Fibroblast of villous mesenchyme (primary cell): ENCODE measurements at regions not wholly inside any gene's neighbourhood (a gene's known extent, or its start where the extent isn't known, plus 50 kb on each side); places are given as distances from the start of the nearest gene placed in this dataset.
"Not testable (repeated sequence)": the region's sequence is repeated elsewhere in the genome, so short reads cannot be mapped to it uniquely, and the experiment has no call there.

Experiments used
- DNase-seq: peaks from one replicate; pipeline ENCODE4 v3.0.0-alpha.2; 2010; ENCODE audit warnings: low read depth
- H3K4me3 ChIP-seq: 2 replicates; pipeline ENCODE4 v1.5.1; 2011; ENCODE audit warnings: low read depth, mild to moderate bottlenecking, low read length
- TF ChIP-seq, protein P1 (sequence below): IDR thresholded peaks from 2 replicates; pipeline ENCODE4 v1.5.1; 2012; ENCODE audit warnings: low read depth, mild to moderate bottlenecking, low read length; ENCODE audit not compliant: insufficient read depth

DNA sequence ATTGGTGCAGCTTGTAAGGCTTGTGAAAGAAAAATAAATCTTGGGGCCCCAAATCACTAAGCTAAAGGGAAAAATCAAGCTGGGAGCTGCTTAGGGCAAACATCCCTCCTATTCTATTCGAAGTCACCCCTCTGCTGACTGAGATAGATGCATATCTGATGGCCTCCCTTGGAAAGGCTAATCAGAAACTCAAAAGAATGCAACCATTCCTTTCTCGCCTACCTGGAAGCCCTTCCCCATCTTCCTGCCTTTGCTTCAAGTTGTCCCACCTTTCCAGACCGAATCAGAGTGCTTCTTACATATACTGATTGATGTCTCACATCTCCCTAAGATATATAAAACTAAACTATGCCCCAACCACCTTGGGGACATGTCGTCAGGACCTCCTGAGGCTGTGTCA lies 240.3 kb downstream of the SKIDA1 start:
- DNase-seq, result no peak
- TF ChIP-seq, protein P1, sequence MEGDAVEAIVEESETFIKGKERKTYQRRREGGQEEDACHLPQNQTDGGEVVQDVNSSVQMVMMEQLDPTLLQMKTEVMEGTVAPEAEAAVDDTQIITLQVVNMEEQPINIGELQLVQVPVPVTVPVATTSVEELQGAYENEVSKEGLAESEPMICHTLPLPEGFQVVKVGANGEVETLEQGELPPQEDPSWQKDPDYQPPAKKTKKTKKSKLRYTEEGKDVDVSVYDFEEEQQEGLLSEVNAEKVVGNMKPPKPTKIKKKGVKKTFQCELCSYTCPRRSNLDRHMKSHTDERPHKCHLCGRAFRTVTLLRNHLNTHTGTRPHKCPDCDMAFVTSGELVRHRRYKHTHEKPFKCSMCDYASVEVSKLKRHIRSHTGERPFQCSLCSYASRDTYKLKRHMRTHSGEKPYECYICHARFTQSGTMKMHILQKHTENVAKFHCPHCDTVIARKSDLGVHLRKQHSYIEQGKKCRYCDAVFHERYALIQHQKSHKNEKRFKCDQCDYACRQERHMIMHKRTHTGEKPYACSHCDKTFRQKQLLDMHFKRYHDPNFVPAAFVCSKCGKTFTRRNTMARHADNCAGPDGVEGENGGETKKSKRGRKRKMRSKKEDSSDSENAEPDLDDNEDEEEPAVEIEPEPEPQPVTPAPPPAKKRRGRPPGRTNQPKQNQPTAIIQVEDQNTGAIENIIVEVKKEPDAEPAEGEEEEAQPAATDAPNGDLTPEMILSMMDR, result no peak
- no peak overlapping the region for H3K4me3 ChIP-seq

DNA sequence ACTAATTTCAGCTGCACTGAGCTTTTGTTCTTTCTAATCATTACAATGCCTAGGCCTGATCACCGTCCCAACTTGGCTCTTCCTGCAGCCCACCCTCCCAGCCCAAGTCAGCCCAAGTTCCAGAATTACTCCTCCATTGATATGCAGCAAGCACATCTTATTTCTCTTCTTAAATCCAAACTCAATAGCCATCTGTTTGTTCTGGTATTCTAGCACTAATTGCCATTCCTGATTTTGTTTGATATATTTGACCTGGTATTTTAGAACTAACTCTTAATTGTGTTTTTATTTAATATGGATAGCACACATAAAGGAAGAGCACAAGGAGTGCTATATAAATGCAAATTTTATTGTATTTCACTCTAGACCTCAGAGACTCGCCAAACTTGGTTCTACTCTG lies 241.2 kb downstream of the SKIDA1 start:
- TF ChIP-seq, protein P1, result no peak
- no peak overlapping the region for H3K4me3 ChIP-seq
- no peak for DNase-seq

GRCh38 chr10:21283053-21283452 lies 242.4 kb downstream of the SKIDA1 start:
- DNase-seq, H3K4me3 ChIP-seq: not testable (repeated sequence)

GRCh38 chr10:21281765-21282484 lies 243.6 kb downstream of the SKIDA1 start:
- no peak overlapping the region for H3K4me3 ChIP-seq
- DNase-seq, result no peak
- TF ChIP-seq, protein P1, result no peak

GRCh38 chr10:21280971-21281572 lies 244.4 kb downstream of the SKIDA1 start:
- TF ChIP-seq, protein P1, result no peak
- no peak overlapping the region for H3K4me3 ChIP-seq
- no peak for DNase-seq

- no peak overlapping the region for H3K4me3 ChIP-seq
- DNase-seq, result no peak
- TF ChIP-seq, protein P1, result no peak
Measured at GRCh38 chr10:21280037-21280436, 245.4 kb downstream of the SKIDA1 start.

DNA sequence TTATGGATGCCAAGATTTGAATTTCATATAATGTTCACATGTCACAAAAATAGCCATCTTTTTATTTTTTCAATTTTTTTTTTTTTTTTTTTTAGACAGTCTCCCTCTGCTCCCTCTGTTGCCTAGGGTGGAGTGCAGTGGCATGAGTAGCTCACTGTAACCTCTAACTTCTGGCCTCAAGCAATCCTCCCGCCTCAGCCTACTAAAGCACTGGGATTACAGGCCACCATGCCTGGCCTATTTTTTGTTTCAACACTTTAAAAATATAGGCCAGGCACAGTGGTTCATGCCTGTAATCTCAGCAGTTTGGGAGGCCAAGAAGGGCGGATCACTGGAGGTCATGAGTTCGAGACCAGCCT lies 246.3 kb downstream of the SKIDA1 start:
- DNase-seq, result no peak
- TF ChIP-seq, protein P1, result no peak
- no peak overlapping the region for H3K4me3 ChIP-seq
